ENCODE measurements at regions not wholly inside any gene's neighbourhood (a gene's known extent, or its start where the extent isn't known, plus 50 kb on each side); places are given as distances from the start of the nearest gene placed in this dataset.

DNA sequence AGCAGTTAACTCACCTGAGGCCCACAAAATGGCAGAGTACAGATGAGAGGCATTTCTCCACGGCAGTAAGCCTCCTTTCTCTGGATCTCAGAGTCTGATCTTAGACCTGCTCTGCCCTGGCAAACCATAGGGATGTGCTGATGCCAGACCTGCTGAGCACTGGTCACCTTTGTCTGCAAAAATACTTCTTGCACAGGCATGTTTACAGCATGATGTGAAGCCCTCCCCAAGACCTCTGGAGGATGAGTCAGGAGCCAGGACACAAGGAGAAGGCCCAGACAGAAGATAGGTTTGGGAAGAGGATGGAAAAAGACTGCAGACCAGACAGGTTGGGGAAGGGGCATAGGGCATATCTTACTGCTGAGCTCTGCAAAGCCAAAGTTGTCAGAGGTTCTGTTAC, 426.6 kb downstream of the PMP22 start:
- no peak for DNase-seq (ENCODE audit: low read depth in 4 of 4, low spot score in 2 of 4)

- no peak for DNase-seq (ENCODE audit: low read depth in 4 of 4, low spot score in 2 of 4)
These were observed 431.8 kb downstream of the PMP22 start for GRCh38 chr17:14833201-14833785.

DNA sequence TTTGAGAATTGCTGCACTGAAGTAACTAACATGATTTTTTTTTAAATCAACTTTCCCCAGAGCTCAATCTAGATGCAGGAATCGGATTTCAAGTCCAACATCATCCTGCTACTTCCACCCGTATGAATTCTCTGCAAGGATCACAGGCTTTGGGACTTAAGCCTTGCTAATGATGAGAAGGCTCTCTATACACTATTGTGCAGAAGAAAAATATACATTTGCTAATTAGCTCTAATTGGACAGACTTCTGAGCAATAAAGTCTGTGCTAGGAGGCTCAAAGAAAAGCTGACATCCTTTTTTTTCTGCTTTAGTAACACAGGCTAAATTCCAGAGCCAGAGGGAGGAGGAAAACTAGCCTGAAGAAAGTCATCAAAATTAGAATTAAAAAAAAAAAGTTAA, 433.6 kb downstream of the PMP22 start:
- no peak for DNase-seq (ENCODE audit: low read depth in 4 of 4, low spot score in 2 of 4)

DNA sequence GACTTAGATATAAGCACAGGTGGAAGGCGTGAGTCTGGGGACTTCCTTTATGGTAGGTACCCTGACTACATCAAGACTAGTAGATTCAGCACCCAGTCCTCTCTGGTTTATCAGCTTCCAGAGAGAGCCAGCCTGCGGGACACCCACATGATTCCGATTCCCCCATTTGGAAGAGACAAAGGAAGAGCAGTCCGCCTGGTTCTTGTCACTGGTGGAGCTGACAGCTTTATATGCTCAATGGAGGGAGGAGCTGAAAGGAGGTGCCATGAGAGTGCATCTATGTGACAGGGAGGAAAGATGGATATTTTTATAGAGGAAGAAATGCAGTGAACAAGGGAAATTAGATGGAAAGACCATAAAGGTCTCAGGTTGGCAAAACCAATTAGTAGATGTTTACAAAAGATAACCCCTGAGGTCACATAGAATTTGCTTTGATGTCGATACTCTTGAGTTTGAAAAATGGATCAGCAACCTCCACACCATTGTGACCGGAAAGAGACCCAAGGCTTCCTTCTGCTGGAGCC, 437.7 kb downstream of the PMP22 start:
- peak; percentile 42 to 67 (median 62) for DNase-seq (ENCODE audit: low read depth in 4 of 4, low spot score in 2 of 4)

- DNase-seq (ENCODE audit: low read depth in 4 of 4, low spot score in 2 of 4), result peak; percentile 48 to 68 (median 62)
These were observed 438.8 kb downstream of the PMP22 start for GRCh38 chr17:14826358-14826757.

GRCh38 chr17:14818469-14818868, 446.7 kb downstream of the PMP22 start:
- no peak for DNase-seq (ENCODE audit: low read depth in 4 of 4, low spot score in 2 of 4)

GRCh38 chr17:14815079-14815478, 450.0 kb downstream of the PMP22 start:
- DNase-seq (ENCODE audit: low read depth in 4 of 4, low spot score in 2 of 4), result no peak

GRCh38 chr17:14813649-14814370, 451.3 kb downstream of the PMP22 start:
- DNase-seq (ENCODE audit: low read depth in 4 of 4, low spot score in 2 of 4), result no peak

GRCh38 chr17:14808425-14808824, 456.7 kb downstream of the PMP22 start:
- DNase-seq (ENCODE audit: low read depth in 4 of 4, low spot score in 2 of 4), result no peak

DNA sequence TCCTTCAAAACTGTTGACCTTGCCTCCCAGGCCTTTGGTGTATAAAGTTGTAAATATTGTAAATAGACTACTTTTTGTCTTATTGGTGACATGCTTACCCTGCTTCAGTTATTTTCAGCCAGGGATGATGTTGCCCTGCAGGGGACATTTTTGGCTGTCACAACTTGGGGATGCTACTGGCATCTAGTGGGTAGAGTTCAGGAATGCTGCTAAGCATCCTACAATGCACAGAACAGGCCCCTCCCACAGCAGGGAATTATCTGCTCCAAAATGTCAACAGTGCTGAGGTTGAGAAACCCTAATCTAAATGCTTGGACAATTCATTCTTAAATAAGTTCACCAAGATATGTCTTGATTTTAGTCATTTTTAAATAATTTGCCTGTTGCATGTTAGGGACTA, 459.8 kb downstream of the PMP22 start:
- DNase-seq (ENCODE audit: low read depth in 4 of 4, low spot score in 2 of 4), result no peak

- DNase-seq (ENCODE audit: low read depth in 4 of 4, low spot score in 2 of 4), result no peak
These were observed 461.3 kb downstream of the PMP22 start for GRCh38 chr17:14803826-14804225.

DNA sequence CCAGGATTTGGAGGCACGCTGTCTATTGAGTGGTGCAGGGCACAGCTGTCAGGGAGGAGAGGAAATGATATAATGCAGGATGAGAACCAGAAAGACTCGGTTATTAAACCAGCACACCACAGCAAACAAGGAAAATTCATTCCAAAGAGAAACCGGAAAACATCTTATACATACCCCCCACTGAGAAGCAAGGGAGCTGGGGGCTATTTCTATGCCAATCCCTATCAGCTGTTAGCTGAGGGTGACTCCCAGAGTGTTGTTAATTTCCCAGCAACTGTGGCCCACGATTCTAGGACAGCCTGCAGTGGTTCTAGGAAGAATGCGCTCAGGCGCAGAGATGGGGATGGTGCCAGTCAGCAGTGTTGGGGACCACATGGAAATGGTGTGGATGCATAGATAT, 467.3 kb downstream of the PMP22 start:
- no peak for DNase-seq (ENCODE audit: low read depth in 4 of 4, low spot score in 2 of 4)

- no peak for DNase-seq (ENCODE audit: low read depth in 4 of 4, low spot score in 2 of 4)
These were observed 468.1 kb downstream of the PMP22 start for GRCh38 chr17:14797021-14797420.

DNA sequence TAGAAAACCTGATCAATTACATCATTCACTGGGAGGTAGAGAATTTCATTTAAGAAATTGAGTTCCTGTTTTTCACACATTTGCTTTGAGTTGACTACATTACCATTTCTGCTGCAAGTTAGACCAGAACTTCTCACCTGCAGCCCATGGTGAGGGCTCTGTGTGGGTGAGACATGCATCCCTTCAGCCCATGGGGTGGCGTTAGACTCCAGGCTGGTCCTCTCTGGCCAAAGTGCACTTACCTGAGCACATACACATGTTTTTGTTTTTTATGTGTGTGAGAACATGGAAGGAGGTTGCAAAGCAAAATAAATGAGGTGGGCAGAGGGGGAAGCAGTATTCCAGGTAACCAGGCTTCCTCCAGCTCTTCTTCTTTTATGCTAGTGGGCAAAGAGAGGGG, 470.2 kb downstream of the PMP22 start:
- no peak for DNase-seq (ENCODE audit: low read depth in 4 of 4, low spot score in 2 of 4)

DNA sequence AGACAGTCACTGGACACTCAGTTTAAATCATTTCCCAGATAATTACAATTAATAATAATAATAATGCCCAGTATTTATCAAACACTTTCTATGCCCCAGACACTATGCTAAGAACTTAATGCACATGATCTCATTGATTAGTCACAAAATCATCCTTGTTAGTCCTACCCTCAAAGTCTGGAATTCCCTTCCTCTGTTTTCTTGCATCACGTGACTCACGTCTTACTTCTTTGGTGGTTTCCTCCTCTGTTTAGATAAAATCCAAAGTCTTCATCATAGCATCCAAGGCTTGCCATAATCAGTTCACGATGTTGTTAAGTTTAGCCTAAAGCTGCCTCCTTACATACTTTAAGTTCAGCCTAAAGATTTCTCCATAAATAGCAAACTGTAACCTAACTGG, 471.9 kb downstream of the PMP22 start:
- no peak for DNase-seq (ENCODE audit: low read depth in 4 of 4, low spot score in 2 of 4)

DNA sequence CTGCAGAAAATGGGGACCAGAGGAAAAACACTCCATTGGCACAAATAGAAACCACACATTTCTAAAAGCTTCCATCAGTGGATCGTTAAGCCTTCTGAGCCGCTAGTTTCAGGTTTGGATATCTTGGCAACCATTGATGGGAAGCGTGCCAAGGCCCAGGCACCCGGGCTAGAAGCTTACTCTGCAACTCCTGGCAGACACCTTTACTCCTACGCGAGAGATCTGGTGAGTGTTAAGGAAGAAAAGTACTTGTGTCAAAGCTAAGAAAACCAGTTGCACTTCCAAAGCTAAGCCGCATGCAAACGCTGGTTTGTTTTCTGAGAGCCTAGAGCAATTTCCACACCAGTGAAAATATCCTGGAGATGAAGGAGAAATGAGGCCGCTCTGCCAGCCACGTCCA, 472.4 kb downstream of the PMP22 start:
- DNase-seq (ENCODE audit: low read depth in 4 of 4, low spot score in 2 of 4), result no peak

GRCh38 chr17:14791221-14791620, 473.9 kb downstream of the PMP22 start:
- no peak for DNase-seq (ENCODE audit: low read depth in 4 of 4, low spot score in 2 of 4)

GRCh38 chr17:14790521-14790920, 474.6 kb downstream of the PMP22 start:
- DNase-seq (ENCODE audit: low read depth in 4 of 4, low spot score in 2 of 4), result no peak

DNA sequence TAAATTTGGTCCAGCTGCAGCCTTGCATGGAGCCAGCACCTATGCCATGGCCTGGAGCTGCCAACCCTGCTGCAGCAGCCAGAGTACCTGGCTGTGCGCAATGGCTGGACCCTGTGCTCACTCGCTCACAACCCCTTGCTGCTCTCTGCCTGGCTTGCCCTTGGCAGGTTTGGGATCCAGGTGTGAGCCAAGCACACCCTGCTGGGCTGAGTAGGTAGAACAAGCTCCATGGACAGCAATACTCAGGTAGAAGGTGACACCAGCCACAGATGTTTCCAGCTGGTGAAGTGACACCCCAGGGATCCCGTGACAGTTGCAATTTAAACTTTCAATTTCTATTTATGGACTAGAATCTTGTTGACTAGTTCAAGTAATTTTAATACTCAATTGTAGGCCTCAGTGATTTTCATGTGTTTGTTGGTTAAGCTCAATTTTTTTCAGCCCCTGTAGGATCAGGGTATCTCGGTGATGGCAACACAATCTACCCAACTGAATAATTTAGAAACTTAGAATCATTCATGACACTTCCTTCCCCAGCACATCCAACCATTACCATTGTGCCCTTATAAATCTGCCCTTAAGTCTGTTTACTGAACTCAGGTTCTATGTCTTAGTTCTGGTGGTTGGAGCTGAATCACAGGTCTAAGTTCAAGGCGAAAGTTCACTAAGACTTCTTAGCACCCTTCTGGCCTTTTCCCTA, 480.0 kb downstream of the PMP22 start:
- DNase-seq (ENCODE audit: low read depth in 4 of 4, low spot score in 2 of 4), result no peak

GRCh38 chr17:14781123-14781522, 480.2 kb downstream of the HS3ST3B1 start:
- DNase-seq (ENCODE audit: low read depth in 4 of 4, low spot score in 2 of 4), result no peak

DNA sequence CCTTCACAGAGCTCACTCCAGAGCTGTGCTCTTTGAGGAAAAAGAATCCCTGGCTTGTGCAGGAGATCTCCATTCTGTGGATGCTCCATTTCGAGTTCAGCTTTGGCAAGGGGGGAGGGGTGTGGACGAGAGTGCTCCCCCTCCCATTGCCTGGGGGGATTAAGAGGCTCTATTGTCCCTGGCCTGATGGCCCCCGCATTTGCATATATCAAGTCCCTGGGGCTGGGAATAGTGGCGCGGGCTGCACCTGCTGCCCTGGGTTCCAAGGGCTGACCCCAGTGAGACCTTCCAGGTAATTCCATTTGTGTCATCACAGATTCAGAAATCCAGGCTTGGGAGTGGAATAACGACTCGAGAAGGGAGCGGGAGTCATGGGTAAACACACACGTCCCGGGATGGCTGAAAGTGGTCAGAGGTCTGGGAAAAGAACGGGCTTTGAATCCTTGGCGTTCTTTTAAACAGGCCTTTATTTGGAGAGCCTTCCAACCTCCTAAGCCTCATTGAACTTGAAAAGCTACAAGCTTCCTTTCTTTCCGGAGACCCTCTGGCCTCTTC, 479.3 kb downstream of the HS3ST3B1 start:
- DNase-seq (ENCODE audit: low read depth in 4 of 4, low spot score in 2 of 4), result no peak
